HG03175 (cell line): ENCODE measurements at regions not wholly inside any gene's neighbourhood (a gene's known extent, or its start where the extent isn't known, plus 50 kb on each side); places are given as distances from the start of the nearest gene placed in this dataset.
"Not testable (repeated sequence)": the region's sequence is repeated elsewhere in the genome, so short reads cannot be mapped to it uniquely, and the experiment has no call there.

ENCODE experiments used
- ATAC-seq: cut with Tn5 transposase; IDR thresholded peaks from one replicate; pipeline ENCODE4 v1.9.1; 2021; ENCODE audit warnings: mild to moderate bottlenecking, moderate library complexity; ENCODE audit not compliant: unreplicated experiment

DNA sequence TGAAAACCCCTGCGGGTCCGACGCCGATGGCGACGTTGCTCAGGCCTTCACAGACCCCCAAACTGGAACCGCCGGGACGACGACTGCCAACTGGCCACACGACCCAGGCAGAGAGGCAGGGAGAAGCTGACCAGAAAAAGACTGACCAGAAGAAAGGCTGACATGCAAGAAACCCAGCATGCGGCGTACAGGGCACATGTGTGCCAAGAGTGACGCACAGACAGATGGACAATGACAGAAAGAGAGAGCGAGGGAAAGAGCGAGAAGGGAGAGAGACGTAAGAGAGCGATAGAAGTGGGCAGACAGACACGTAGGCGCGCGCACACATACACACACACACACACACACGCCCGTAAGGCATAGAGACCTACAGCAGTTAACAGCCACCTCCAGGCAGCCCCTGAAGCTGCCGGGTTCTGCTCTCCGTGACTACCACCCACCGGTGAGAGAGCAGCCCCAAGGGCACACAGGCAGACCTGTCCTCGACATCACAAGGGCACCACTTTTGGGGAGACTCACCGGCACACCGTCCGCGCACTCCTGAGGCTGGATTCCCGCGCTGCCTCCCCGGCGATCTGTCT is 67.2 kb upstream of the ZNF527 start:
- no peak for ATAC-seq

DNA sequence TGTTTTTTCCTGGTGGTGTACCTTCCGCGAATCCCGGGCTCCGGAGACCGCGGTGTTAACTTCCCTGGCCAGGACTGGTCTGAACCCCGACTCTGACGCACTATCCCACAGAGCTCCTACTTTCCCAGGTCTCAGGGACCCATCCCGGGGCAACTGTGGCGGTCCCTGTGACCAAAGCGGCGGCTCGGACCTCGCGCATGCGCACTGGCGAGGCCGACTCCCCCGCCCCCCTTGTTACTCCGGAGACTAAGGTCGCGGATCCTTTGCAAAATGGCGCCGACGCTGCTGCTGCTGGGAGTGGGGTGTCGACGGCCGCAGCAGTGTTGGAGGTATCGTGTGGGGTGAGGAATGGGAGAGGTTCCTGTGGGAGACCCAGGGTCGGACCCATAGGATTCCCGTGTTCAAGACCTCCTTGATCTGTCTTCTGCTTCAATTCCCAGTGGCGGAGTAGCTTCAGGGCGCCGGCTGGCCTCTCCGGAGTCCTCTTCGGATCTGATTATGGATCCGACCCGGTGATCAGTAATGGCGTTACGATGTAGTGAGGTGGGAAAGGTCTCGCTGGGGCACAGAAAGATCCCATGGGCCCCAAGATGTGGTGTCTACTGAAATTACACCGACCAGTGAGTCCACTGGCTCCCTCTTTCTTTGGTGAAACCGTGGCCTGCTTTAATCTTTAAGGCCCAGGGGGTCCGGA is 66.6 kb upstream of the ZNF527 start:
- ATAC-seq: no peak

- no peak for ATAC-seq
Measured at GRCh38 chr19:37304884-37305255, 66.0 kb upstream of the ZNF527 start.

GRCh38 chr19:37306383-37306963 is 64.4 kb upstream of the ZNF527 start:
- no peak for ATAC-seq

DNA sequence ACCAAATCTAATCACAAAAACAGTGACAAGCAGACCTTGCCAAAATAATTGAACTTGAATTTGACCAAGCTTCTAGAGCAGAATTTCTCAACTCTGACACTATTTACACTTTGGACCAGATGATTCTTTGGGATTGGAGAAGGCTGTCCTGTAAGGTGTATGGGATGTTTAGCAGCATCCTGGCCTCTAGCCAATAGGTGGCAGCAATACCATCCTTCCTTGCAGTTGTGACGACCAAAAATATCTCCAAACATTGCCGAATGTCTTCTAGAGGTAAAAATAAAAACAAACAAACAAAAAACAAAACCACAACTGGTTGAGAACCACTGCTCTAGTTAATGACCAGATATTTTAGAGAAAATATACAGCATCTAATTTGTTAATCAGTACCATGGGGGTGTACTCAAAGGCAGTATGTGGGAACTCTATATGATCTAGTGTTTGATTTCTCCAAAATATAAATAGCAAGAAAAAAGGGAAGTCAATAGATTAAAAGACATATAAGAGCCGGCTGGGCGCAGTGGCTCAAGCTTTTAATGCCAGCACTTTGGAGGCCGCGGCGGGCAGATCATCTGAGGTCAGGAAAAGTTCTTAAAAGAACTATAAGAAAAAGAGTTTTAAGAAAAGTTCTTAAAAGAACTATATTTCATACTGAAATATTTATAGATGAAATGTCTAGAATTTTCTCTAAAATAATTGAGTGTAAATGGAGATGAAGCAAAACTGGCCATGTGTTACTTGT is 60.9 kb upstream of the ZNF527 start:
- no peak for ATAC-seq

GRCh38 chr19:37312531-37313334 is 58.2 kb upstream of the ZNF527 start:
- not testable (repeated sequence) for ATAC-seq

- ATAC-seq: no peak
Measured at GRCh38 chr19:37313335-37313627, 57.6 kb upstream of the ZNF527 start.

DNA sequence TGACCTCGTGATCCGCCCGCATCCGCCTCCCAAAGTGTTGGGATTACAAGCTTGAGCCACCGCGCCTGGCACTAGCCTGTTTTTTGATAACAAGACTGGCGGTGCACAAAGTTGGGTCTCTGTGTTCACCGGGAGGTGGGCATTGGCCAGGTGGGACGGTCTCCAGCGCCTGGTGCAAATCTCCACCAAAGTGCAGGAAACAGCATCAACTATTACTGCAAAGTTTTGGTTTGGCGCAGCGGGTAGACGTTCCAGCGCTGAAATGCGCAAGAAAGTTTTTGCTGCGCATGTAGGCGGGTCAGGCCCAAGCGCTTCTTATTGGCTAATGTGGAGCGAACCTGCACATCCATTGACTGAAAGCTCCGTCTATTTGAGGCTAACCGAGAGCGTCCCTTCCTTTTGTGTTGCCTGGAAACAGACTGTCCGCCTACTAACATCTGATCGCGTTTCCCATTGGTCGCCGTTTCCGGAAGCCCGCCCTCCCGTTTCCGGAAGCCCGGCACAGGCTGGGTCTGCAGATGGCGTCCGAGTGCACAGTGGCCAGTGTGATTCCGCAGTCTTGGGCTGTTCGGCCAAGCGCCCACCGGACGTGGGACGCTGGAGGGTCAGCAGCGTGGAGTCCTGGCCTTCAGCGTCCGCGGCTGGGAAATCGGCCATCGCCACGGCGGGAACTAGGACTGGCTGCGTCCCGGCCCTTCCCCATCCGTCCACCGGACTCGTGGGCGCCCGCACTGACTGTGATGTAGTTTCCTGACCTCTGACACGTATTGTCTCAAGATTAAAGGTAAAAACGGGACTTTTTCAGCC is 53.3 kb upstream of the ZNF527 start:
- ATAC-seq: peak; percentile 97

DNA sequence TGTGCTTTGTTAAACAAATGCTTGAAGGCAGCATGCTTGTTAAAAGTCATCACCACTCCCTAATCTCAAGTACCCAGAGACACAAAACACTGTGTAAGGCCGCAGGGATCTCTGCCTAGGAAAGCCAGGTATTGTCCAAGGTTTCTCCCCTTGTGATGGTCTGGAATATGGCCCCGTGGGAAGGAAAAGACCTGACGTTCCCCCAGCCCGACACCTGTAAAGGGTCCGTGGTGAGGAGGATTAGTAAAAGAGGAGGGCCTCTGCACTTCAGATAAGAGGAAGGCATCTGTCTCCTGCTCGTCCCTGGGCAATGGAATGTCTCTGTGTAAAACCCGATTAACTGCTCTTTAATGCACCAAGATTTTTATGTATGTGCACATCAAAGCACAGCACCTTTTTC is 49.9 kb upstream of the ZNF527 start:
- not testable (repeated sequence) for ATAC-seq
